HepG2 (cell line): ENCODE measurements at regions not wholly inside any gene's neighbourhood (a gene's known extent, or its start where the extent isn't known, plus 50 kb on each side); places are given as distances from the start of the nearest gene placed in this dataset.

Source experiments
- CHD4 ChIP-seq: fragments of 200-600 bp; sonication (generic); IDR thresholded peaks from 2 replicates; pipeline ENCODE4 v1.7.0; 2017; ENCODE audit warnings: mild to moderate bottlenecking, low read length, borderline replicate concordance
- DNMT3B ChIP-seq: conservative IDR thresholded peaks from 2 replicates; pipeline ENCODE4 v1.6.1; 2016; ENCODE audit warnings: missing biosample characterization, control low read depth
- ESRRA ChIP-seq: sonication (generic); formaldehyde crosslinking; IDR thresholded peaks from 2 replicates; pipeline ENCODE4 v1.5.1; 2020; ENCODE audit warnings: mild to moderate bottlenecking, low read depth, missing genetic modification reagents
- HNF4A ChIP-seq: sonication (generic); formaldehyde crosslinking; IDR thresholded peaks from 2 replicates; pipeline ENCODE4 v1.4.0; 2020; ENCODE audit warnings: missing genetic modification reagents
- HNRNPL ChIP-seq: fragments of 200-400 bp; formaldehyde crosslinking; IDR thresholded peaks from 2 replicates; pipeline ENCODE4 v1.6.1; 2017; ENCODE audit warnings: mild to moderate bottlenecking, low read depth, low read length
- HOXA3 ChIP-seq: sonication (generic); formaldehyde crosslinking; IDR thresholded peaks from 2 replicates; pipeline ENCODE4 v1.5.0; 2020; ENCODE audit warnings: missing genetic modification reagents
- KMT2B ChIP-seq: IDR thresholded peaks from 2 replicates; pipeline ENCODE4 v1.6.1; 2016; ENCODE audit warnings: missing genetic modification reagents, missing compliant biosample characterization
- MTA1 ChIP-seq: sonication (generic); formaldehyde crosslinking; IDR thresholded peaks from 2 replicates; pipeline ENCODE4 v1.4.0; 2020; ENCODE audit warnings: missing genetic modification reagents, mild to moderate bottlenecking, borderline replicate concordance
- MXI1 ChIP-seq: IDR thresholded peaks from 3 replicates; pipeline ENCODE4 v1.6.1; 2012; ENCODE audit warnings: low read depth, low read length, inconsistent platforms, borderline replicate concordance
- RORA ChIP-seq: sonication (generic); formaldehyde crosslinking; IDR thresholded peaks from 2 replicates; pipeline ENCODE4 v1.5.0; 2020; ENCODE audit warnings: mild to moderate bottlenecking, missing genetic modification reagents, moderate library complexity
- SNAI1 ChIP-seq: sonication (generic); formaldehyde crosslinking; IDR thresholded peaks from 2 replicates; pipeline ENCODE4 v1.5.0; 2020; ENCODE audit warnings: mild to moderate bottlenecking, missing genetic modification reagents, borderline replicate concordance
- U2AF2 ChIP-seq: fragments of 200-400 bp; formaldehyde crosslinking; IDR thresholded peaks from 2 replicates; pipeline ENCODE4 v1.6.1; 2017; ENCODE audit warnings: low read depth, mild to moderate bottlenecking, low read length
- ZBTB1 ChIP-seq: sonication (generic); formaldehyde crosslinking; IDR thresholded peaks from 2 replicates; pipeline ENCODE4 v1.4.0; 2020; ENCODE audit warnings: missing genetic modification reagents, borderline replicate concordance
- ZFX ChIP-seq: sonication (generic); formaldehyde crosslinking; IDR thresholded peaks from 2 replicates; pipeline ENCODE4 v1.4.0; 2020; ENCODE audit warnings: mild to moderate bottlenecking, low read depth, missing genetic modification reagents, moderate library complexity
- ZFY ChIP-seq: sonication (generic); formaldehyde crosslinking; IDR thresholded peaks from 2 replicates; pipeline ENCODE4 v1.4.0; 2020; ENCODE audit warnings: missing genetic modification reagents
- ZNF225 ChIP-seq: sonication (generic); formaldehyde crosslinking; IDR thresholded peaks from 2 replicates; pipeline ENCODE4 v1.4.0; 2020; ENCODE audit warnings: mild to moderate bottlenecking, missing genetic modification reagents
- ZNF501 ChIP-seq: sonication (generic); formaldehyde crosslinking; IDR thresholded peaks from 2 replicates; pipeline ENCODE4 v1.5.1; 2020; ENCODE audit warnings: mild to moderate bottlenecking, moderate library complexity, missing genetic modification reagents
- ZNF567 ChIP-seq: sonication (generic); formaldehyde crosslinking; IDR thresholded peaks from 2 replicates; pipeline ENCODE4 v1.8.1; 2023; ENCODE audit warnings: mild to moderate bottlenecking, missing genetic modification reagents, borderline replicate concordance
- TF ChIP-seq, protein P1 (sequence below): sonication (generic); formaldehyde crosslinking; IDR thresholded peaks from 2 replicates; pipeline ENCODE4 v1.4.0; 2020; ENCODE audit warnings: missing genetic modification reagents

- TF ChIP-seq ZBTB1 (no peak), RORA (no peak), HOXA3 (CRISPR knock-in tag) (no peak), MXI1 (no peak), DNMT3B (0 out of 2 replicates have a peak, but pooled peaks have one; percentile 32), ZFY (CRISPR knock-in tag) (no peak), ZNF501 (no peak), KMT2B (CRISPR knock-in tag) (no peak), ZNF225 (CRISPR knock-in tag) (no peak), HNRNPL (no peak), U2AF2 (no peak), MTA1 (CRISPR knock-in tag) (no peak), SNAI1 (CRISPR knock-in tag) (no peak), HNF4A (CRISPR knock-in tag) (peak; percentile 5; the same call in 1 of the 2 replicates), ZFX (CRISPR knock-in tag) (0 out of 2 replicates have a peak, but pooled peaks have one; percentile 25), CHD4 (peak; percentile 34; the same call in 1 of the 2 replicates), ZNF567 (CRISPR knock-in tag) (no peak), ESRRA (CRISPR knock-in tag) (no peak)
- TF ChIP-seq, protein P1, sequence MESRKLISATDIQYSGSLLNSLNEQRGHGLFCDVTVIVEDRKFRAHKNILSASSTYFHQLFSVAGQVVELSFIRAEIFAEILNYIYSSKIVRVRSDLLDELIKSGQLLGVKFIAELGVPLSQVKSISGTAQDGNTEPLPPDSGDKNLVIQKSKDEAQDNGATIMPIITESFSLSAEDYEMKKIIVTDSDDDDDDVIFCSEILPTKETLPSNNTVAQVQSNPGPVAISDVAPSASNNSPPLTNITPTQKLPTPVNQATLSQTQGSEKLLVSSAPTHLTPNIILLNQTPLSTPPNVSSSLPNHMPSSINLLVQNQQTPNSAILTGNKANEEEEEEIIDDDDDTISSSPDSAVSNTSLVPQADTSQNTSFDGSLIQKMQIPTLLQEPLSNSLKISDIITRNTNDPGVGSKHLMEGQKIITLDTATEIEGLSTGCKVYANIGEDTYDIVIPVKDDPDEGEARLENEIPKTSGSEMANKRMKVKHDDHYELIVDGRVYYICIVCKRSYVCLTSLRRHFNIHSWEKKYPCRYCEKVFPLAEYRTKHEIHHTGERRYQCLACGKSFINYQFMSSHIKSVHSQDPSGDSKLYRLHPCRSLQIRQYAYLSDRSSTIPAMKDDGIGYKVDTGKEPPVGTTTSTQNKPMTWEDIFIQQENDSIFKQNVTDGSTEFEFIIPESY (CRISPR knock-in tag), result no peak
These were observed 170.8 kb upstream of the FAM20A start (continued) for GRCh38 chr17:68771867-68772515.
